HG03108 (cell line): ENCODE measurements at regions not wholly inside any gene's neighbourhood (a gene's known extent, or its start where the extent isn't known, plus 50 kb on each side); places are given as distances from the start of the nearest gene placed in this dataset.
"Not testable (repeated sequence)": the region's sequence is repeated elsewhere in the genome, so short reads cannot be mapped to it uniquely, and the experiment has no call there.

Experiments used
- ATAC-seq: cut with Tn5 transposase; IDR thresholded peaks from one replicate; pipeline ENCODE4 v1.9.1; 2021; ENCODE audit warnings: moderate library complexity; ENCODE audit not compliant: unreplicated experiment

DNA sequence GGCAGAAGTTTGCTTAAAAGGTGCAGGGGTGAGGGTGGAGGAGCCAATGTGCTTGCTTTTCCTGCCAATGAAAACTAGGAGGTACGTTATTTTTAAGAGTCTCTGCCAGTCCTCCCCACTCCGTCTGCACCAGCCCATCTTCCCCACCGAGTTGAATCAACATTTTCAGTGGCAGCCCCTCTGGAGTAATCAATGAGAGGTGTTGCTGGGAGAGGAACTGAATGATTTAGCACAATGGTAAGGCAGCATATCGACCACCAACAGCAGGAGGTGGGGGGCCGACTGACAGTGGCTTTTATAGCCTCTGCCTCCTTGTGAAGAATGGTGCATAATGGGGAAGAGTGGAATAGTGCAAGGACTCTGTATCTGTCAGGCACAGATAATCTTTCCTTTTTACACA, 1465.0 kb upstream of the GOT2 start:
- no peak for ATAC-seq

DNA sequence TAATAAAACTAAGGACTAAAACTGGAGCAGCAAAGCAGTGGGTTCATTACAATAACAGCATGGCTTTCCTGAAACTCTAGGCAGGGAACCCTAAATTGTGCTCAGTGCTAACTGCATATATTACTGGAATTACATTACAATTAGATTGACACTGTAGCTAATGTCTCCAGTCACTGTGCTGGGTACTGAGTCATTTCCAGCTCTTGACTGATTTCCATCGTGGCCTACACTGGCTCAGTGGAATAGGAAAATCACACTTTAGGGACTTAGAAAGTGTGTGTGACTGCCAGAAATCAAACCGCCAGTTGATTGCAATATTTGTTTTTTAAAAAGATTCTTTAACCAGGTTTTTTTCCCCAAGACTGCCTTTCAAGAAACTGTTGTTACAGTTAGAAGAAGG, 1447.4 kb upstream of the GOT2 start:
- ATAC-seq = no peak

DNA sequence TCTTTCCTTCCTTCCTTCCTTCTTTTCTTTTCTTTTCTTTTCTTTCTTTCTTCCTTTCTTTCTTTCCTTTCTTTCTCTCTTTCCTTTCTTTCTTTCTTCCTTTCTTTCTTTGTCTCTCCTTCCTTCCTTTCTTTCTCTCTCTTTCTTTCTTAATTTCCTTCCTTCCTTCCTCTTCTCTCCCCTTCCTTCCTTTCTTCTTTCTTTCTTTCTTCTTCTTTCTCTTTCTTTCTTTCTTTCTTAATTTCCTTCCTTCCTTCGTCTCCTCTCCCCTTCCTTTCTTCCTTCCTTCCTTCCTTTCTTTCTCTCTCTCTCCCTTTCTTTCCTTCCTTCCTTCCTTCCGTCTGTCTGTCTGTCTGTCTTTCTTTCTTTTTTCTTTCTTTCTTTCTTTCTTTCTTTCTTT, 1446.5 kb upstream of the GOT2 start:
- no peak for ATAC-seq

DNA sequence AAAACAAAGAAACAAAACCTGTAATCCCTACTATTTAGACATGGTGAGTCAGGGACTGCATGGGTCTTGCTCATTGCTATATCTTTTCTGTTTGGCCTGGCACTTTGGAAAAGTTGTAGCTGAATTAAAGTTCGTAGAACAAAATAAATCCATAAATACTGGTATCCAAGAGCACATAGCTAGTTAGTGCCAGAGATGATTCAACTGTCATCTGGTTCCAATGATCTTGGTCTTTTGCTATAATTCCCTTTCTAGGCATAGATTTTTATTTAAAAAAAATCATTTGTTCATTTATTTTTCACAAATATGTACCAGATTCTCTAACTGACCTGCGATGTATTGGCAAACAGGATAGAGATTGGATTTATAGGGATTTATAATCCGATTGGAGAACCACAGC, 1436.1 kb upstream of the GOT2 start:
- ATAC-seq = no peak

DNA sequence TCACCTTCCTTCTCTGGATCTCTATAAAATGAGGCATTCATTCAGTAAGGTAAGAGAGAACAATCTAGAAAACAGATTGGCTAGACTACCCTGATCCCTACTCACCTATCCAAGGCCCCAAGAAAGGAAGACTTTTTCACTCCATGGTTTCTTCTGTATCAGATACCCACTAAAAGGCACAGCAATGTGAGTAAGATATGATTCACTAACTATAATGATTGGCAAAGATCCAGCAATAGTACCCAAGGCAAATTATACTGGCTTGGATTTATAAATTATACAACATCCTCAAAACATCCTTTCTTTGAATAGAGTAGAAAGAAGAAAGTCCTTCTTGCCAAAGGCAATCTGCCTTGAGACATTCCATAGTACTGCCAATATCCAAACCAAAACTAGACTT, 1432.0 kb upstream of the GOT2 start:
- ATAC-seq = no peak

DNA sequence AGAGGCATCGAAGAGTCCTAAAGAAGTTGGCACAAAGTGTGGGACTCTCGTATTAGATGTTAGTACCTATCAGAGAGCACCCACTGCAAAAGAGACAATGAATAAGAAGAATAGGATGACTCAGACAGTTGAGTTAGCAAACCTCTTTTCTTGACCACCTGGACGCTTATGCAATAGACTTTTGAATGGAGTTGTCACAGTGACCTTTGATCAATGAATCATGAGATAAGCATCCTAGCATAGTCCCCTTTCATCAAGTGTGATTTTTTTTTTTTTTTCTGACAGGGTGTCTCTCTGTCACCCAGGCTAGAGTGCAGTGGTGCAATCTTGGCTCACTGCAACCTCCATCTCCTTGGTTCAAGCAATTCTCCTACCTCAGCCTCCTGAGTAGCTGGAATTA, 1417.9 kb upstream of the GOT2 start:
- no peak for ATAC-seq

DNA sequence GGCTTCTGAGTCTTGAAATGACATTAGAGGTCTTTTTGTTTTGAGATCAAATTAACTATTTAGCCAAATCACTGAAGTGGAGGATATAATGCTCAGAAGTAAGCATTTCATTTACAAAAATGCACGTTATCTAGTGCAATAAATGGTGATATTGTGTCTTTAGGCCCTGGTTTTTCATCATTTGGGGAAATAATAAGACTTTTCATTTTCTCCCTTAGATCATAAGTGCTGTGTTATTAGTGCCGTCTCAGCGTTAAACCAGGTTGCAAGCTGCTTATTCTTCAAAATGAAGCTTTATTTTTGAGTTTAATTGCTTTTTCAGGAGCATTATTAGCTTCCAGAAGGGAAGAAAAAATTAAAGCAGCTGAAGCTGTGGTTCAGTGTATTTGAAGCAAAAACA, 1416.8 kb upstream of the GOT2 start:
- no peak for ATAC-seq

DNA sequence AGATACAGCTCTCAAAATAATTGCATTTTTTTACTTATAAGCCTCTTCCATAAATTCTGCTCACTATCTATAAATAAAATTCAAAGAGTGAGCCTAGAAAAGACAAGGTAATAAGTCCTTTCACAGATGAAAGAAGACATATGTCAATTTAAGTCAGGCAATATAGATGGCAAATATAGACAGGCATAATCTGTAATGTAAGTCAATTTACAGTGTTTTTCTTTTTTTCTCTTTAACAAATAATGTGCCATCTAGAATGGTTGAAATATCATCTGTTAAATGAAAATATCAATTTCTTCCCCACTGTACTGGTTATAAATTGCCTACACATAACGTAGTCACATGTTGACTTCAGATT, 1409.2 kb upstream of the GOT2 start:
- no peak for ATAC-seq

DNA sequence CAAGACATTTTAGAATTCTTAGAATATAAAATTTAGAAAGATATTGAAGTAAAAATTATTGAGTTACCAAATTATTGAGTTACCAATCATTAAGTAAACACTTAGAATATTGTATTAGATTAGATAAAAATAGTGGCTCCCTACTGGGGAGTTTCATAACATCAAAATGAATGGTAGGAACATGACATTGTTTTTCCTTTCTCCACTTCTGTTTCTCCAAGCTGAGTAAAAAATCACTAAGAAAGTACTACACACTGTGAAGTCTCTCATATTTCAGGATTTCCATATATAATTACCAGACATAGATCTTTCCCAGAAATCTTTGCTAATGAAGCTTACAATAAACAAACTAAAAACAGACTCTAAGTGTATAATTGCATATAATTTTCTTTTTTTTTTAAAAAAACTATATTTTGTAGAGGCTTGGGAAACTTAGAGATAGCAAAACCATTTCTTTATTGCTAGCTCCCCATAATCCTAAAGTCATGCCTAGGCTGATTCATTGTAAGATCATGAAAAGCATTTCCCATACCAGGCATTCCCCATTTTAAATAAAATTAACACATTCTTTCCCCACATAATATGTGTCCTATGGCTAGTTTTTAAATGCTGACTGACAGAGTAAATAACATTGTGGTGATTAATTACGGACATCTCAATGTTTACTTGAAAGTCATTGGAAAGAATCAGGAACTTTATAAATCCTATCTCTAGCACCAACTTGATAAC, 1408.7 kb upstream of the GOT2 start:
- ATAC-seq = no peak

DNA sequence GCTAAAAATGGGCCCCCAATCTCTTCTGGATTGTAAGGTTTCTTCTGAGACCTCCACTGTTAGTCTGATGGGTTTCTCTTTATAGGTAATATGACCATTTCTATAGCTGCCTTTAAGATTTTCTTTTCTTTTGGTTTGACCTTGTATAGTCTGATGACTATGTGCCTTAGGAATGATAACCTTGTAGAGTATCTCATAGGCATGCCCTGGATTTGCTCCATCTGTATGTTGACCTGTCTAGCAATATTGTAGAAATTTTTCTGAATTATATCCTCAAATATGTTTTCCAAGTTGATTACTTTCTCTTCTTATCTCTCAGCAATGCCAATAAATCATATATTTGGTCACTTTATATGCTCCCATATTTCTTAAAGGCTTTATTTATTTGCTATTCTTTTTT, 1403.8 kb upstream of the GOT2 start:
- no peak for ATAC-seq

DNA sequence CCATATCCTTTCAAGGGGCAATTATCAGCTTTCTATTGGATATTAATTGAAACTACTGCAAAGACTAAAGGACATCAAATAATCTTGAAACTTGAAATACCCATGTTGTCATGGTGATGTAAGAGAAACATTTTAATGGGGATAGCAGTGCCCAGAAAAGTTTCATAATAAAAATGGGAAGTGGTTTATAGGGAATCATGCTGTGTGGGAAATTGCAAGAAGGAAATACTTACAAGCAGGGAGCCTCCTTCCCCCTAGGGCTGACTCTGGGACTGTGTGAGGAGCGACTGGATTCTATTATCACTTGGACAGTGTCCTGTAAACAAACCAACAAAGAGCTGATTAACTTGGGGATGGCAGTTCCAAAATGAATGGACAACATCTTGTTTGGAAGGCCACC, 1393.1 kb upstream of the GOT2 start:
- ATAC-seq = no peak

DNA sequence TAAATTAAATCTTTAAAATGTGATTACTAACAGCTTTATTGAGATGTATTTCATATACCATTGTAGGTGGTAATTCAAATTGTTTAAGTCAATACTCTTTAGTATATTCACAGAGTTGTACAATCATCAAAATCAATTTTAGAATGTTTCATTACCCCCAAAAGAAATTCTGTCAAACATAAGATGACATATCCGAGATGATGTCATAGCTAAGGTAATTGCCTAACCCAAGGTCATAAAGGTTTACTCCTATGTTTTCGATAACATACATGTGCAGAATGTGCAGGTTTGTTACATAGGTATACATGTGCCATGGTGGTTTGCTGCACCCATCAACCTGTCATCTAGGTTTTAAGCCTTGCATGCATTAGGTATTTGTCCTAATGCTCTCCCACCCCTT, 1392.0 kb upstream of the GOT2 start:
- ATAC-seq = not testable (repeated sequence)

DNA sequence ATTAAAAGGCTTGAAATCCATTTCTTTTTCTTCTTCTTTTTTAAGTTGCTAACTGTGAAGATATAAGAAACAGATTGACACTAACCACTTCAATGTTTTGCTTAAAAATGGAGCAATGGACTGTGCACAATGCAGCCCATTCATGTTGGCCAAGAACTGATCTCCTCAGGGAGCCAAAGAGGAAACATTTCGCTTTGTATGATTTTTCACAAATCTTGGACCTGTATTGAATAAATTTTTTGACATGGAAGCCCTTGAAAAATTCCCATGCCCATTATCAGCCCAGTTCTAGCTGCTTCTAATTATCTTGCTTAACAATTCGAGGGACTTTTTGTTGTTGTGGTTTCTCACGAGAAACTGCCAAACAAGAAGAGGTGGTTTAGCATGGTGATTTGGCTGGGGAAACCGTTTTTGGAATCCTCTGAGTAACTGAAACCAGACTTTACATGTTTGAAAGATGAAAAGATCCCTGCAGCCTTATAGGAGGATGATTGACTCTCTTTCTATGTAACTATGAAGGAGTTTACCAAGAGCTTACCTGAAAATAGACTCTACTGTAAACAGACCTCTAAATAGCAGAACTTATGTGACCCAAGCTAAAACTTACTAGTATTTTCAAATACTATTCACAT, 1389.4 kb upstream of the GOT2 start:
- ATAC-seq = no peak

DNA sequence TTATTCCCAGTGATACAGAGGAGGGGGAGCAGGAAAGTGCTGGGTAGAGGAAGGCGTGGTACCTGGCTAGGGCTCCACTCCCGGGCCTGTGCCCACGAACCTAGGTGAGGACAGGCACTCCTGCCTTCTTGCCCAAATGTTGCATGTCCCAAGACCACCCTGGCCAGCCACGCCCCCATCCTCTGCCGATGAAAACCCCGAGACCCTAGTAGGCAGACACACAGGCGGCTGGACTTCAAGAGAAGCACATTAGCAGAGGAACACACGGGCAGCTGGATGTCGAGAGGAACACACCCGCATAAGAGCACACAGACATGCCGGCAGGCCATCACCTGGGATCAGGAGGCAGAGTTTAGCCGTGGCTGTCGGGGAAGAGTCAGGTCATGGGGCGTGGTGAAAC, 1386.5 kb upstream of the GOT2 start:
- ATAC-seq = no peak

DNA sequence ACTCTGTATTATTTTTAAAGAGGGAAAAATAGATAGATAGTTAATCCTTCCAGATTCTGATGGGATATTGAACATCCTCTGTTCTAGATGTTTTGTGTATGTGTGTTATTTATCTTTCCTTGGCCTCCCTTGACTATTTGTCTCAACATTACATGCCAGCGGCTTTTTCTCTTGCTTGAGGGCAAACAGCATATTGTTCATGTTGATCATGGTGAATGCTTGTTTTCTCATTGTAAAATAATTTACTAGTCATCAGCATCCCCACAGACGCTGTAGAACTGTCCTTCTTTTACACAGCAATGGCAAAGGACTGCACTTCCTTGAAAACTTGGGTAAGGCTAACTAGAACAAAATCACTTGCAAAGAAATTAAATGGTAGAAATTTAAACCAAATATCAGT, 1376.4 kb upstream of the GOT2 start:
- ATAC-seq = no peak

DNA sequence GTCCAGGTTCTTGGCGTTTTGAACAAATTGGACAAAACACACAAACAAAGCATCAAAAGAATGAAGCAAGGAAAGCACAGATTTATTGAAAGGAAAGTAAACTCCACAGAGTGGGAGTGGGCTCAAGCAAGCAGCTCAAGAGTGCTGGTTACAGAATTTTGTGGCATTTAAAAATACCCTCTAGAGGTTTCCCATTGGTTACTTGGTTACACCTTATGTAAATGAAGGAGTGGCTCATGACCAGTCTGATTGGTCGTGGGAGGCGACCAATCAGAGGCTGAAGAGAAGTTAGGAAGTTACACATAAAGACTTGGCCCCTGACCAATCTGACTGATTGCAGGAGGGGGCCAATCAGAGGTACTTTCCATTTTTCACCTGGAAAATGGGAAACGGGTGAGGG, 1373.8 kb upstream of the GOT2 start:
- no peak for ATAC-seq

DNA sequence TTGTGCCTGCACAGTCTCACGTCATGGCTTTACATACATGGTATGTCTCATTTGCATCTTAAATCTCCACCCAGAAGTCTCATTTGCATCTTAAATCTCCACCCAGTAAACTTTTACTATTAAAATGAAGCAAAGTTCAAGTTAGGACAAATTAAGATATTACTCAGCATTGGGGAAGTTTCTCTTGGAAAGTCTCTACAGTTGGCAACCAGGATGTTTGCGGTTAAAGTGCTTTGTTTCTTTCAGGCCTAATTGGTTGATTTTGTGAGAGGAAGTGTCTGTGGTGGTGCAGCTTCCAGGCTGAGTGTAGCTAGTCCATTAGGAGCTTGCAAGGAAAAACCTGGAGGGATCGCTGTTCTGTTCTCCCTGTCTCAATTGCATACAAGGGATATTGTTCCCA, 1373.3 kb upstream of the GOT2 start:
- no peak for ATAC-seq

DNA sequence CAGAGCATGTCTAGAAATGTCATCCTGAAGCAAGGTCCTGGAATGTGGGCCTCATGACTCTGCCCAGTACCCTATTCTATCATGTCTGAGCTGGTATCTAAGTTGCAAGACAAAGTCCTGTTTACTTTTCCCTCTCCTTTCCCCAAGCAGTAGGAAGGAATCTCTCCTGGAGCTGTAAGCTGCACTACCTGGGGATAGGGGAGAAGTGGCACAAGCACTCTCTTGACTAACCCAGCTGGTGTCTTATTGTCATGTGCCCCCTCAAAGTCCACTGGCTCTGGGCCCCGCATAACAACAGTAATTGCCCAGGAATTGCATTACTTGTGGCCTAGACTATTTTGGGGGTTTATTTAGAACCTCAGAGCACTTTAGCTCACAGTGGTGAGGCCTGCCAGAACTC, 1366.3 kb upstream of the GOT2 start:
- no peak for ATAC-seq

DNA sequence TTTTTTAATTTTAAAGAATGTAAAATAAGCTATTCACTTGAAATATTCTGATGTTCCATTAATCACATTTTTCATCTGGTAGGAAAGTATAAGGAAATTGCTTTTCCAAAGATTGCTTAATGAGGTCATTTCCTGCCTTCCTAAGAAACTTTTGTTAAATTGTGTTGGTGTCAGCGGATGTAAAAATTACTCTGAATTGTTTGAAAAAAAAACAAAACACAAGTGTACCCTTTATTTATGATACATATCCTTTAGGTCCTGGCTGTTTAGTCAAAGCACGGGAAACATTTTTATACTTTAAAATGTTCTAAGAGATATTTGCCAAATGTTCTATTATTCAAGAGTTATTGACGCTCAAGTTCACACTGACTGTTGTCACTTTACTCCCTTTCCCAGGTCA, 1357.4 kb upstream of the GOT2 start:
- ATAC-seq = no peak

DNA sequence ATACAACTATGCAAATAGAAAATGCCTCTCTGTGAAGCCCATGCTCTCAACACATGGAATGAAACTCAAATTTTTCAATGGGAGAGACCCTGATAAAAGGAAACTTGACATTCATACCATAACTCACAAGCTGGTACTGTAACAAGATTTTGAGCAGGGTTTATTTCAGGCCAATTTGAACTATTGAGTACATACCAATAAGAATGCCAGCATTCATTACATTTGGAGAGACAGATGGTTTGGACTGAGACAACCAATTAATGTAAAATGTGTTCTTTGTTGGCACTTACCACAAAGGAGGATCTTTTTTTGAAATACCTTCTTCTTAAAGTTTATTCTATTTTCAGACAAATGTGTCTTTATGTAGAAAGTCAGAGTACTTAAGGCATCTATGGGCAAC, 1357.0 kb upstream of the GOT2 start:
- ATAC-seq = no peak

DNA sequence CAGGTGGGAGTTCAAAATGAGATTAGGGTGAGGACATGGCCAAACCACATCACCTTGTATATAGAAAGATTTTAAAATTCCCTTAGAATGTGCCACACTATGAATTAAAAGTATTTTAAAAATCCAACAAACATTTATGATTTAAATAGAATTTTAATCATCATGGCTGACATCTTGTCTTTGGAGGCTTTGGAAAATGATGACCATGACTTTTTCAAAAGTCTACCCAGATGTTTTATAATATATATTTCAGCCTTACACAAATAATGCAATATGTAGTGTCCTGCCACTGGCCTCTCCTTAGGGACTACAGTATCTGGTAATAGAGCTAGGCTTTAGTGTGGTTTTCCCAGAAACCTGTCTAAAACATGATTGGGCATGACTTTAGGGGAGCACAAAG, 1353.4 kb upstream of the GOT2 start:
- ATAC-seq = no peak

DNA sequence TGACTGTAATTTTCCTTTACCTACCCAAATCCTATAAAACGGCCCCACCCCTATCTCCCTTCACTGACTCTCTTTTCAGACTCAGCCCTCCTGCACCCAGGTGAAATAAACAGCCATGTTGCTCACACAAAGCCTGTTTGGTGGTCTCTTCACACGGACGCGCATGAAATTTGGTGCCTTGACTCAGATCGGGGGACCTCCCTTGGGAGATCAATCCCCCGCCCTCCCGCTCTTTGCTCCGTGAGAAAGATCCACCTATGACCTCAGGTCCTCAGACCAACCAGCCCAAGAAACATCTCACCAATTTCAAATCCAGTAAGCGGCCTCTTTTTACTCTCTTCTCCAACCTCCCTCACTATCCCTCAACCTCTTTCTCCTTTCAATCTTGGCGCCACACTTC, 1344.7 kb upstream of the GOT2 start:
- ATAC-seq = not testable (repeated sequence)

DNA sequence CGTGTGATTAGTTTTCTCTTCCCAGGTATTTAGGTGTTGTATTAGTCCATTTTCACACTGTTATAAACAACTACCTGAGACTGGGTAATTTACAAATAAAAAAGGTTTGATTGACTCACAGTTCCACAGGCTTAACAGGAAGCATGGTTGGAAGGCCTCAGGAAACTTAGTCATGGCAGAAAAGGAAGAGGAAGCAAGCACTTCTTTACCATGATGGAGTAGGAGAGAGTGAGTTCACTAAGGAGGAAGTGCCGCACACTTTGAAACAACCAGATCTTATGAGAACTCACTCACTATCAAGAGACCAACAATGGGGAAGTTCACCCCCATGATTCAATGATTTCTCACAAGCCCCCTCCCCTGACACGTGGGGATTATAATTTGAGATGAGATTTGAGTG, 1343.7 kb upstream of the GOT2 start:
- ATAC-seq = no peak
